Epidermal melanocyte (primary cell): ENCODE measurements at regions not wholly inside any gene's neighbourhood (a gene's known extent, or its start where the extent isn't known, plus 50 kb on each side); places are given as distances from the start of the nearest gene placed in this dataset.

ENCODE experiments used
- DNase-seq: peaks from one replicate; pipeline ENCODE4 v3.0.0; 2011; ENCODE audit warnings: low spot score; ENCODE audit not compliant: insufficient read length

- DNase-seq, result no peak
Measured at GRCh38 chr11:45062115-45062514, 84.3 kb upstream of the PRDM11 start.

DNA sequence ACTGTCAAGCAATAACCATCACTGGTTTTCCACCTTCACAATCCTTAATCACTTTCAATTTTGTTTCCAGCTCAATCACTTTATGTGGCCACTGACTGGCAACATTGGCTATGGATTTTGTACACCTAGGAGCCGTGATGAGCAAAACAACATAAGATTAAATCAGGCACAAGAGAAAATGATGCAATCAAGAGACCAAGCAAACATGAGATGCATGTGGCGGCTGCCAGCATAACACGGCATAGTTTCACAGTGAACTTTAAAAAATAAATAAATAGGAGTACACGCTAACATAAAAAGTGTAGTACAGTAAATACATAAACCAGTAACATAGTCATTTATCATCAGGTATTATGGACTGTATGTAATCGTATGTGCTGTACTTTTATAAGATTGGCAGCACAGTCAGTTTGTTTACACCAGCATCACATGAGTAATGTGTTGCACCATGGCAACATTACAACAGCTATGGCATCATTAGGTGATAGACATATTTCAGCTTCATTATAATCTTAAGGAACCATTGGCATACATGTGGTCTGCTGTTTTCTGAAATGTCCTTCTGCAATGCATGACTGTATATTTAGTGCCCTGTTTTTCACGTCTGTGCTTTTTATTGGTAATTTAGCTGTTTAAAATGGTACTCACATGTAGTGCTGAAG, 83.3 kb upstream of the PRDM11 start:
- no peak for DNase-seq

DNA sequence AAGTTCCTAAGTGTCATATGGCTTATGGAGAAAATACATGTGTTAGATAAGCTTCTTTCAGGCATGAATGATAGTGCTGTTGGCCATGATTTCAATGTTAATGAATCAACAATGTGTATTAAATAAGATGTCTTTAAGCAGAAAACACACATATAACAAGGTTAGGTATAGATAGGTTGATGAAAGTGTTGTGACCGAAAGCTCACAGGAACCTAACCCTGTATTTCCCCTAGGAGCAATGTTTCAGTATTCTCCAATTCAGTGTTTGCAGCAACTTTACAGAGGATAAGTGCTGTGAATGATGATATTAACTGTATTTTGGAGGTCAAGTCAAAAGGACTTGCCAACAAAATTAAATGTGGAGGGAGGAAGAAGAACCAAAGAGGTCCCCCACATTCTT, 82.8 kb upstream of the PRDM11 start:
- DNase-seq, result no peak

- no peak for DNase-seq
Measured at GRCh38 chr11:45067966-45068365, 78.5 kb upstream of the PRDM11 start.

GRCh38 chr11:45071232-45071631, 75.2 kb upstream of the PRDM11 start:
- DNase-seq, result no peak

DNA sequence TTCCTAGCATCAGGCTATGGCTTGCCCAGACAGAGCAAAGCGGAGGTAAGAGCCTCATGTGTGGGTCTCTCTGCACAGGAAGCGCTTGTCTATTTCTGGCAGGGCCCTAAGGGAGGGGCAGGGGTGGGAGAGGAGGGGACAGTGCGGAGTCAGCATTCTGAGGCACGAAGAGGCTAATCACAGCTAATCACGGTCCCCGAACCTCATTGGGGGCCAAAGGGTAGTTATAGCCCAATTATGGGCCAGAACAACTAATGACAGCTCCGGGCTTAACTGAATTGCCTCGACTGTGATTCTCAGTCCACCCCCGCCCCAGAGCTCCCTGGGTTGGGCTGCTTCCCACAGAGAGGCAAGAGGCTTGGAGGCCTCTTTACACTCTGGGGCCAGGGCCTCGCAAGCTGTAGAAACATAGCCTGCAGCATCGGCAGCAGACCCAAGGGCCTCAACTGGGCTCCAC, 72.7 kb upstream of the PRDM11 start:
- DNase-seq, result no peak

GRCh38 chr11:45075519-45075918, 70.9 kb upstream of the PRDM11 start:
- no peak for DNase-seq

DNA sequence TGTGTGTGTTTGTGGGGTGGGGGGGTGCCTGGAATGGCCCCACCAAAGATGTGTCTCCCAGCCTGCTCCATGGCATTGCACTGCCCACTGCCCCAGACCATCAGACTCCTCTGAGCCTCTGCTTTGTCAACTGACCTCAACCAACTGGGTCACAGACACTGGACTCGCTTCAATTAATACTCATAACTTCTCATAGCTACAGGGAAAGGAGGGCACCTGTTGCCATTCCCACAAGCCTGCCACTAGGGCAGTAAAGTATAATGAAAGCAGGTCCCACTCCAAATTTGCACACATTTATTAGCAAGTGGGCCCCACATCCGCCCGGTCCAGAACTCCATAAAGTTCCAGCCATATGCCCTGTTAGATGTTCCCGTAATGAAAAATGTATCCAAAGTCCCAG, 70.5 kb upstream of the PRDM11 start:
- DNase-seq, result no peak

DNA sequence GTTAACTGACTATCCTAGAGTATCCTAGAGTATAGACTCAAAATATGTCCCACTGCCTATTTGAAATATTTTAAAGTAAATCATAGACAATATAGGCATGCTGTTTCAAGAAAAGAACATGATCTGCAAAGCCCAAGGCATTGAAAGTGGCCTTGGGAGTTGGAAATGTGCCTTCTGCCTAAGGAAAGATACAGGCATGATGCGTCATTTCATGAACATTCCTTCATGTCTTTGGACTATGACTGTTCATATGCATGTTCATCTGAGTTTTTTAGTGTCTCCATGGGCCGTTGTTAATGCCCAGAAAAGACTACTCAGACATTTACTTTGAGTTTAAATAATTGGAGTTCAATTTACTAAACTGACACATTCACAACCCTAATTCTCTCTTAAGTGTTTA, 69.7 kb upstream of the PRDM11 start:
- DNase-seq, result no peak

DNA sequence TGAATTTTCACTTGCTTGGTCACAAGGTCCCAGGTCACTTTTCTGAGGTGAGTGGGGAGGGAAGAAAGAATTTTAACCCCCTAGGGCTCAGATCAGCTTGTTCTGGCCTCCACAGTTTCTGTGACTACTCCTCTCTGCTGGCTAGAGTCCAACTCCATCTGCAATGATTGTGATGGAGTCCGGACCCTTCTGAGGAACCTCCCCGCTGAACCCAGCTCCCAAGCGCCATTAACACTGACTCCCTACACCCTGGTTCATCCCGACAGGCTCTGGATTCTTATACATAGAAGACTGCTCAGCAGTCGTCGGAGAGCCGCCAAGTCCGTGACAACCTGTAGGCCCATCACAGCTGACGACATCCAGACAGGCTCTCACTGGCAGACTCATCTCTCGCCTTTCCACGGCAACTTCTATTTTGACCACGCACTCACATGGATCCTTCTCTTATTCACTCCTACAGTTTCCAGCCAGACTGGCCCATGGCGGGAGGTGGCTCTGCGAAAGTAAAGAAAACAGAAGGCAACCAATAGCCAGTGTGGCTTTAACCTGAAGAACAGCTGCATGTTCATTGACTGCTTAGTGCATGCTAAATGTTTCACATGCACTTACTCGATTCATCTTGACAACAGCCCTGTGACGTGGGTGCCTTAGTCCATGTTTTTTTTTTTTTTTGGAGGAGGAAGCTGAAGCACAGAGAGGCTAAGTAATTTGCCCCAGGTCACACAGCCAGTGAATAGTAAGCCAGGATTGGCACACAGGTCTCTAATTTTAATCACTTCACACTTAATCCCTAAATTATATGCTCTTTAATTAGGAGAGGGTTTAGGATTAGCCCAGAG, 68.0 kb upstream of the PRDM11 start:
- no peak for DNase-seq

DNA sequence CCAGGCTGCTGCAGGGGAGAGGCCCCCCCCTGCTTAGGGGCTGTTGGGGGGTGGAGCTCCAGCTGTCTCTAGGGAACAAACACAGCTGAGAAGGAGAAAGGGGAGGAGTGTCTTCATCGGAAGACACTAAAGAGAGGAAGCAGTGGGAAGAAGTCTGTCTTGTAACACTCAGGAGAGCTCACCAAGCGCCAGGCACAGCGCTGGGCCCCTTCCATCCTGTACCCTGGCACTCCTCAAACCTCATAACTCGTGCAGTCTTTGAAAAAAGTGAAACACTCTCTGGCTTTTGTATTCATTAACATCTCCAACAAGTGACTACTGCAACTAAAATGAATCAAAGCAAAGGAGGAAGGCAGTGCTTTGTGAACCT, 67.4 kb upstream of the PRDM11 start:
- no peak for DNase-seq

- DNase-seq, result no peak
Measured at GRCh38 chr11:45079567-45079942, 66.9 kb upstream of the PRDM11 start.

- DNase-seq, result no peak
Measured at GRCh38 chr11:45079943-45080719, 66.3 kb upstream of the PRDM11 start.

- DNase-seq, result no peak
Measured at GRCh38 chr11:45082744-45083543, 63.5 kb upstream of the PRDM11 start.

- no peak for DNase-seq
Measured at GRCh38 chr11:45083544-45084087, 62.8 kb upstream of the PRDM11 start.

GRCh38 chr11:45085646-45086501, 60.6 kb upstream of the PRDM11 start:
- no peak for DNase-seq

- no peak for DNase-seq
Measured at GRCh38 chr11:45086526-45086925, 59.9 kb upstream of the PRDM11 start.

DNA sequence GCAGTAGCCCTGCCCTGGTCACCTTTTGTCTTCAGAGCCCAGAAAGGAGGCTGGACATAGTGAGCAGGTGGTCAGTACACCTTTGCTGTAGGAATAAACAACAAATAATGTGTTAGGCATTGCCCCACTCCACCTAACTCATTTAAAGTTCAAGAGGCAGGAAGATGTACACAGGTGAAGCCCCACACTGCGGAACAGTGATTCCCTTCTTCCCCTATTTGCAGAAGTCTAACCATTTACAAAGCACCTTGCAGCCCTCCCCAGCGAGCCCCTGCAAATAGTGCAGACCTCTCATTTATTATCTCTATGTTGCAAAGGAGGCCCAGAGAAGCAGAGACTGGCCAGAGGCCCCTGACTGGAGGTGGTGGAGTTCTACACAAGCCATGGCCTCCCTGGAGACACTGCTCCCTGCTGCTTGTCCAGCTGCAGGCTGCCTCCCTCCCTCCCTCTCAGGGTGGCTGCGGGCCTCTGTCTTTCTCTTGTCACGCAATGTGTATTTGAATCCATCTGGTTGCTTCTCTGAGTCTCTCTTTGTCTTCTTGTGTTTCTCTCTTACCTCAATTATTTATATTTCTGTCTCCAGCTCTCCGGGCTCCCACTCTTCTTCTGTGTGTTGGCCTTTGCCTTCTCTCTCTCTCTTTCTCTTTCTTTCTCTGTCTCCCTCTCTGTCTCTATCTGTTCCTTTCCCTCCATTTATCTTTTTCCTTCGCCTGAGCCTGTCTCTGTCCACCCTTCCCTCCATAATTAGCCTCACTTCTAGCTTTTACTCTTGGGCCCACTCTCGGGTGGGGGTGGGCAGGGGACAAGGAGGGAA, 59.1 kb upstream of the PRDM11 start:
- DNase-seq, result no peak

- DNase-seq, result no peak
Measured at GRCh38 chr11:45087900-45088160, 58.6 kb upstream of the PRDM11 start.

- peak; percentile 30 for DNase-seq
Measured at GRCh38 chr11:45089251-45089650, 57.2 kb upstream of the PRDM11 start.
